Mesothelial cell of epicardium (in vitro differentiated cells): ENCODE measurements at regions not wholly inside any gene's neighbourhood (a gene's known extent, or its start where the extent isn't known, plus 50 kb on each side); places are given as distances from the start of the nearest gene placed in this dataset.

ENCODE experiments used
- DNase-seq, 2 experiments: peaks; one replicate each; pipeline ENCODE4 v3.0.0; 2021; ENCODE audit warnings: low spot score in 2 of 2; ENCODE audit not compliant: unreplicated experiment in 2 of 2
- H3K27ac Mint-ChIP-seq: 2 replicates; pipeline ENCODE4 v1.8.0; 2021; ENCODE audit warnings: mixed read lengths
- H3K27me3 Mint-ChIP-seq: 2 replicates; pipeline ENCODE4 v1.8.0; 2021; ENCODE audit warnings: low read depth, mixed read lengths
- H3K36me3 Mint-ChIP-seq: 2 replicates; pipeline ENCODE4 v1.8.0; 2021; ENCODE audit warnings: mixed read lengths
- H3K4me1 Mint-ChIP-seq: 2 replicates; pipeline ENCODE4 v1.8.0; 2021; ENCODE audit warnings: mixed read lengths
- H3K4me3 Mint-ChIP-seq: 2 replicates; pipeline ENCODE4 v1.8.0; 2021; ENCODE audit warnings: mild to moderate bottlenecking, moderate library complexity, mixed read lengths
- H3K9me3 Mint-ChIP-seq: 2 replicates; pipeline ENCODE4 v1.8.0; 2021; ENCODE audit warnings: mixed read lengths
- TF ChIP-seq, protein P1 (sequence below): fragments of 200-600 bp; sonication (generic); IDR thresholded peaks from one replicate; pipeline ENCODE4 v1.5.0; 2021; ENCODE audit warnings: antibody characterized with exemption; ENCODE audit not compliant: unreplicated experiment

- Mint-ChIP-seq H3K4me1 (no peaks in the 10 kb centered on the region), H3K36me3 (no peaks in the 10 kb centered on the region), H3K9me3 (no peaks in the 10 kb centered on the region), H3K27me3 (peaks cover 58% of the 10 kb centered on the region), H3K4me3 (no peak overlapping the region), H3K27ac (no peak overlapping the region)
- DNase-seq: no peak
- TF ChIP-seq, protein P1, sequence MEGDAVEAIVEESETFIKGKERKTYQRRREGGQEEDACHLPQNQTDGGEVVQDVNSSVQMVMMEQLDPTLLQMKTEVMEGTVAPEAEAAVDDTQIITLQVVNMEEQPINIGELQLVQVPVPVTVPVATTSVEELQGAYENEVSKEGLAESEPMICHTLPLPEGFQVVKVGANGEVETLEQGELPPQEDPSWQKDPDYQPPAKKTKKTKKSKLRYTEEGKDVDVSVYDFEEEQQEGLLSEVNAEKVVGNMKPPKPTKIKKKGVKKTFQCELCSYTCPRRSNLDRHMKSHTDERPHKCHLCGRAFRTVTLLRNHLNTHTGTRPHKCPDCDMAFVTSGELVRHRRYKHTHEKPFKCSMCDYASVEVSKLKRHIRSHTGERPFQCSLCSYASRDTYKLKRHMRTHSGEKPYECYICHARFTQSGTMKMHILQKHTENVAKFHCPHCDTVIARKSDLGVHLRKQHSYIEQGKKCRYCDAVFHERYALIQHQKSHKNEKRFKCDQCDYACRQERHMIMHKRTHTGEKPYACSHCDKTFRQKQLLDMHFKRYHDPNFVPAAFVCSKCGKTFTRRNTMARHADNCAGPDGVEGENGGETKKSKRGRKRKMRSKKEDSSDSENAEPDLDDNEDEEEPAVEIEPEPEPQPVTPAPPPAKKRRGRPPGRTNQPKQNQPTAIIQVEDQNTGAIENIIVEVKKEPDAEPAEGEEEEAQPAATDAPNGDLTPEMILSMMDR: no peak
Observed at GRCh38 chr10:118457824-118458428, 115.8 kb upstream of the FAM204A start.

- Mint-ChIP-seq H3K4me1 (no peaks in the 10 kb centered on the region), H3K4me3 (no peak overlapping the region)
- TF ChIP-seq, protein P1: no peak
Observed at GRCh38 chr10:118455181-118455695, 113.1 kb upstream of the FAM204A start.

GRCh38 chr10:118454211-118454610 lies 112.1 kb upstream of the FAM204A start:
- Mint-ChIP-seq H3K27me3 (peaks cover 50% of the 10 kb centered on the region), H3K36me3 (peaks cover 2% of the 10 kb centered on the region), H3K4me3 (no peak overlapping the region), H3K27ac (no peak overlapping the region), H3K9me3 (peaks cover 12% of the 10 kb centered on the region), H3K4me1 (no peaks in the 10 kb centered on the region)
- TF ChIP-seq, protein P1: no peak
- no peak for DNase-seq

More at GRCh38 chr10:118455181-118455695, 113.1 kb upstream of the FAM204A start:
- H3K27me3 Mint-ChIP-seq: peaks cover 49% of the 10 kb centered on the region
- H3K27ac Mint-ChIP-seq: no peak overlapping the region
- H3K9me3 Mint-ChIP-seq: peaks cover 12% of the 10 kb centered on the region
- DNase-seq: no peak
- peaks cover 2% of the 10 kb centered on the region for H3K36me3 Mint-ChIP-seq

GRCh38 chr10:118452098-118452497 lies 110.0 kb upstream of the FAM204A start:
- Mint-ChIP-seq H3K27me3 (peaks cover 55% of the 10 kb centered on the region), H3K9me3 (peaks cover 12% of the 10 kb centered on the region), H3K27ac (no peak overlapping the region), H3K4me3 (no peak overlapping the region), H3K36me3 (peaks cover 2% of the 10 kb centered on the region), H3K4me1 (no peaks in the 10 kb centered on the region)
- no peak for DNase-seq
- TF ChIP-seq, protein P1: no peak

- TF ChIP-seq, protein P1: no peak
- peaks cover 2% of the 10 kb centered on the region for H3K36me3 Mint-ChIP-seq
- H3K4me3 Mint-ChIP-seq: no peak overlapping the region
- peaks cover 59% of the 10 kb centered on the region for H3K27me3 Mint-ChIP-seq
- DNase-seq: no peak
- no peak overlapping the region for H3K27ac Mint-ChIP-seq
- H3K9me3 Mint-ChIP-seq: peaks cover 12% of the 10 kb centered on the region
- H3K4me1 Mint-ChIP-seq: no peaks in the 10 kb centered on the region
Observed at GRCh38 chr10:118449521-118449920, 107.4 kb upstream of the FAM204A start.
